DMS153 treated with DMSO at 0.1 percent for 48 hours (cell line): ENCODE measurements at regions not wholly inside any gene's neighbourhood (a gene's known extent, or its start where the extent isn't known, plus 50 kb on each side); places are given as distances from the start of the nearest gene placed in this dataset.

Source experiments
- DNase-seq: peaks from one replicate; lab custom pipeline; 2025; ENCODE audit not compliant: unreplicated experiment; lab: John Stamatoyannopoulos, UW

DNA sequence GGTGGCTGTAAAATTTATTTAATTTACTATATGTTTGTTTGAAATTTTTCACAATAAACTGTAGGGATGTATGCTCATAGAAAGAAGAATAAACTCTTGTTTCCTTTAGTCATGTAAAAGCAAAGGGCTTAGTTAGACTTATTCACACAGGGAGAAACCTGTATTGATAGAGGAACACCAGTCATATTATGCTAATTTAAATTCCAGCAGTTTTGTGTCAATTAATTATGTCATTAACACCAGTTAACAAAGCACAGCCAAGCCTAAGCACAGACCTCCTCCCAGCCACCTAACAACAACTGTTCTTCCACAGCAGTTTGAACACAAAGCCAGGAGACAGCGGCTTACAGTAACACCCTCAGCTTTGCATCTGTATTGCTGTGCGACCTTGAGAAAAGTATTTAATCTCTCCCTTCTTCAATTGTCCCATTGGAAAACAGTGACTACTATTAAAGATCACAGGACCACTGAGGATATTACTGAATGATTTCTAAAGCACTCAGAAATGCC, 260.8 kb upstream of the RRP15 start:
- DNase-seq = no peak

GRCh38 chr1:218025454-218025853, 259.6 kb upstream of the RRP15 start:
- DNase-seq = no peak

GRCh38 chr1:218027152-218027551, 257.9 kb upstream of the RRP15 start:
- no peak for DNase-seq

DNA sequence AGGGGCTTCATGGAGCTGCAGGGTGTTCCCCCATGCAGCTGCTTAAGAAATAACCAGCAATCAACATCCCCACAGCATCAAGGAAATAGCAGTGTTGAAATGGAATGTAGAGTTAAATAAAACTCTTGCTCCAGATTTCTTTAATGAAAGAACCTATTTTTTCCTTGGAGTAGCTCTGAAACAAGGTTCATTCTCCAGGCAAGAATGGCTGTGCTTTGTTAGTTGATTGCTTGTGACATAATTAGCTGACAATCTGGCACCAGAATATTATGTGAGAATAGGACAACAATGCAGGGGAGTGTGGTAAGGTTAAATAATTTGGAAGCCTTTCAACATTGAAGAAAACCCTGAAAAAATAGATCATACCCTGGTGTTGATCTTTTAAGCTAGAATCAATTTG, 254.2 kb upstream of the RRP15 start:
- DNase-seq = no peak

DNA sequence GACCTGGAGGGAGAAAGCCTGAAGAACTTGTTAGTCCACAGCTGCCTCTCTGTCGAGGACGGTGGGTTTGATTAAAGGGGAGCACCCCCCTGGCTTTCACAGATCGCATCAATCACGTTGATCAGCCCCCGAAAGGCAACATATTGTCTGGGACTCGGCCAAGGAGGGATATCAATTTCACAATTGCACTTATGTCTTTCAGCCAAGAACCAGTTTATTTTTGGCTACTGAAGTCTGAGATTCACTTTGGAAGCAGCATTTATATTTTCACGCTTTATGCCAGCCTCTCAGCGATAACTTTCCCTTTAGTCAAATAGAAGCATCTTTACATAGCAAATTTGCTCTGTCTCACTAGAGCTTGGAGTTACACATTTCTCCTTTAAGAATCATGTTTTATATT, 253.2 kb upstream of the RRP15 start:
- DNase-seq = no peak

DNA sequence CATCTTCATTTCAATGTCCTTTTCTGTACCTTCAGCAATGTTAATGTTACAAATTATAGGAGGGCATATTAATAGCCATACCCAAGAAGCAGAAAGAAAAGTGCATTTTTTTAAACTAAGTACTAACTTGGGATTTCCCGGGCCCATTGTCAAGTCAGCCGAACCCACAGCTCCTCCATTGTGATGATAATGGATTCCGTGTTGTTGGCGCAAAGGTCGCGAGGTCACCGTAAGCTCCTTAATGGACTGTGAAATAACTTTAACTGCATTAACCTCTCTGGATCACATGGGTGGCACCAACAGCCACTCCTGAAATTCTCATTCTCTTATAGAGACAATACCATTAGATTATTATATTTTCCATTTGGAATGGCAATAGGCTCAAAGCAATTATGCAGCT, 250.6 kb upstream of the RRP15 start:
- no peak for DNase-seq

- no peak for DNase-seq
Measured at GRCh38 chr1:218048828-218049420, 236.2 kb upstream of the RRP15 start.

DNA sequence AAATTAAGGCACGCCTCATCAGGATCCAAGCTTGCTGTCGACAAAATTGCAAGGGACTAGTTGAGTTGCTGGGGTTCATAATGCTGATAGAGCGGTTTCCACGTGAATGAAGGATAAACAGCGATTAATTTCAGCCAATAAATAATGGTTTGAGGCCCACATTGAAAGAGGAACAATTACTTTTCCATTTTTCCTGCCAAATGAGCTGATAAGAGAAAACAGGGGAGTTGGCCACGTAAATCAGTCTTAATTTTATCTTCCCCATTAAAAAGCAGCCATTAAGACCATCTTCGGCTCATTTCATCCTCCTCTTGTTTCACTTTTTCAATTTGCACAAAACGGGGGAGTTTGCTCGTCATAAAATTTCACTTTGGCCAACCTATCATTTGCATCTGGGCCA, 235.5 kb upstream of the RRP15 start:
- DNase-seq = no peak

GRCh38 chr1:218058730-218059129, 226.4 kb upstream of the RRP15 start:
- DNase-seq = no peak

GRCh38 chr1:218064426-218064825, 220.7 kb upstream of the RRP15 start:
- DNase-seq = no peak

- DNase-seq = no peak
Measured at GRCh38 chr1:218066332-218066731, 218.8 kb upstream of the RRP15 start.

GRCh38 chr1:218068241-218068640, 216.9 kb upstream of the RRP15 start:
- no peak for DNase-seq

- no peak for DNase-seq
Measured at GRCh38 chr1:218069180-218069579, 215.9 kb upstream of the RRP15 start.

- DNase-seq = no peak
Measured at GRCh38 chr1:218073062-218073461, 212.0 kb upstream of the RRP15 start.

DNA sequence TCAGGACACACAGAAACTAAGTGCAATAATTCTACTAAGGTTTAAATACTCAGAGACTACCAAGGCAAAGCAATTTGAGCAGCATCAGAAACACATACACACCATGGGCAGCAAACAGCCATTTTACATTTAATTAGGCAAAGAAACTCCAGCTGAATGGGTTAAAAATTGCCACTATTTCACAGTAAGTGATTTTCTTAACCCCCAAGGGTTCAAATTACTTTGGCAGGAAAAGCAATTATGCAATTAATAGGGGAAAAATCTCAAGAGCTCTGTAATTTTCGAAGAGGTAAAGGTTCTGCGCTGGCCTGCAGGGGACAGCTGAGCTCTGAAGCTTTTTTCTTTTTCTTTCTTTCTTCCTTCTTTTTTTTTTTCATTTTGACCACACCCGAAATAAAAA, 206.2 kb upstream of the RRP15 start:
- no peak for DNase-seq

DNA sequence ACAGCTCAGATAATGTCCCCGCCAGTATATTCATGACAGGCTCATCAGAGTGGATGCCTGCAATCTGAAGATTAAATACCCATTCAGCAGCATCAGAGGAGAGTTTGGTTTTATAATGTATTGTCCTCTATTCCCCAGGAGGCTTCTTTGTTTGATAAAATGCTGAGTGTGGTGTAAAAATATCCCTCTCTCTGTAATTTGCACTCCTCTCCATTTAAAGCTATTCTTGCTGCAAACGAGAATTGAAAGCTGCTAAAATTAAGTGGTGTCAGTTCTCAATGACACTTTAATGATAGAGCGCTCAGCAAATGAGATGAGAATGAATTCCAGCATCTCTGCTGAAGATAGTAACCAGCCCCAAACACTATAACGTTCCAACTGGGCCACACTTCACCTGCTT, 205.7 kb upstream of the RRP15 start:
- no peak for DNase-seq

- no peak for DNase-seq
Measured at GRCh38 chr1:218079820-218080219, 205.3 kb upstream of the RRP15 start.

DNA sequence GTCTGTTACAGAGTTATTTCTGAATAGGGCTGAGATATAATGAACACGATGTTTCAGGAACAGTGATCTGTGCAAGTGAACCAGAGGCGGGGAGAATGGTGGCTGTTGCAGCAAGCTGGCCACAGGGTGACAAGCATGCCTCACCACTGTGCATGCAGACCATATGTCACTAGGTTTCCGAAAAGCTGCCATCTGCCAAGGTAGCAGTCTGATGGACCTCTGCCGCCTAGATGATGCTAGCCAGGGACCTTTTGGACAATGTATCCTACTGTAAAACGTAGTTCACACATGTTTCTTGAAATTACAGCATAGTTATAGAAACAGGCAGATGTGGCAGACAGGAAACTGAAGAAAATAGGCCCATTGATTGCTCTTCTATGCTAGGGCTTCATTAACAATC, 204.2 kb upstream of the RRP15 start:
- no peak for DNase-seq

DNA sequence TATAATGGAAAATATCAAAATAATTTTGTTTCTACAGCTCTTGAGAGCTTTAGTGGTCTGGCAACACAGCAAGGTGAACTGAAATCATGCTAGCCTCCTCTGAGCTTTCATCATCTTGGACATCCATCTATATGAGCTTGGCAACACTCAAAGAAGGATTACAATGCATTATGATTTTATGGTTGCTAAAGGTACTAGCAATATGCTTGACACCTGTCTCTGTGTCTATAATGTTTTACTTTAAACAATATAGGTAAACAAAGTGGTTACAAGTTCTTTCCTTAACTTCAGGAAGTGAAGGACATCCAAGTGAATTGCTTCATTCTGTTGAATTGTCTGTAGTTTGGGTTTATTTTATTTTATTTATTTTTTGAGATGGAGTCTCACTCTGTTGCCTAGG, 203.7 kb upstream of the RRP15 start:
- no peak for DNase-seq

DNA sequence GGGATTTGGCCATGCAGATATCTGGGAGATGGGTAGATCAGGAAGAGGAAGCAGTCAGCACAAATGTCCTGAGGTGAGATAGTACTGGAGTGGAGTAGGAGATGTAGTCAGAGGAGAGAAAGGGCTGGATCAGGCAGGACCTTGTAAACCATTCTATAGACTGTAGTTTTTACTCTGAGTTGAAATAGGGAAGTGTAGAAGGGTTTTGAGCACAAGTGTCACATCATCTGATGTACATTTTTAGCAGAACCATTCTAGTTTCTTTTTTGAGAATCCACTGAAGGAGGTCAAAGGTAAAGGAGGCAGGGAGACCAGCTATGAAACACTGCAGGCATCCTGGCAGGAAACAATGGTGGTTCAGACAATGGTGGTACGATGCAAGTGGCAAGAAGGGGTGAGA, 194.6 kb upstream of the RRP15 start:
- no peak for DNase-seq

GRCh38 chr1:218101409-218101808, 183.7 kb upstream of the RRP15 start:
- DNase-seq = no peak

GRCh38 chr1:218108034-218108433, 177.1 kb upstream of the RRP15 start:
- no peak for DNase-seq

- DNase-seq = no peak
Measured at GRCh38 chr1:218112862-218113261, 172.2 kb upstream of the RRP15 start.

- DNase-seq = no peak
Measured at GRCh38 chr1:218123968-218124367, 161.1 kb upstream of the RRP15 start.
